ENCODE measurements at regions not wholly inside any gene's neighbourhood (a gene's known extent, or its start where the extent isn't known, plus 50 kb on each side); places are given as distances from the start of the nearest gene placed in this dataset.

- TF ChIP-seq CTCF (IDR thresholded peaks at IDR 0.05) (no peak), EZH2 (IDR thresholded peaks at IDR 0.05; ENCODE audit: borderline replicate concordance, insufficient read depth, low read depth, low read length, poor library complexity, severe bottlenecking) (no peak)
Observed at GRCh38 chrX:123081776-123082175, 102.3 kb upstream of the GRIA3 start.

Measured in B cell (primary cell).